Erythroblast (primary cell): ENCODE measurements at regions not wholly inside any gene's neighbourhood (a gene's known extent, or its start where the extent isn't known, plus 50 kb on each side); places are given as distances from the start of the nearest gene placed in this dataset.

Source experiments
- GATA1 ChIP-seq: IDR thresholded peaks from 2 replicates; pipeline ENCODE4 v1.6.1; 2011; ENCODE audit warnings: low read depth, mild to moderate bottlenecking, control low read depth, low read length, moderate library complexity
- POLR2A ChIP-seq: IDR thresholded peaks from 2 replicates; pipeline ENCODE4 v1.6.1; 2011; ENCODE audit warnings: mild to moderate bottlenecking, low read length

GRCh38 chr21:32966120-32966519 is 59.6 kb upstream of the OLIG2 start:
- TF ChIP-seq POLR2A: no peak
- TF ChIP-seq GATA1: no peak
